Activated CD4-positive, alpha-beta memory T cell treated with anti-CD3 and anti-CD28 coated beads for 36 hours (primary cell): ENCODE measurements at regions not wholly inside any gene's neighbourhood (a gene's known extent, or its start where the extent isn't known, plus 50 kb on each side); places are given as distances from the start of the nearest gene placed in this dataset.

Experiments used
- CTCF ChIA-PET: fragments of 350-600 bp; sonication (Branson Sonifier 250); formaldehyde crosslinking; loops from one replicate; lab custom pipeline; 2021; ENCODE audit warnings: antibody characterized with exemption, inconsistent platforms; lab: Charles Lee
- POLR2A ChIA-PET: fragments of 350-600 bp; sonication (Branson Sonifier 250); formaldehyde crosslinking; loops from one replicate; lab custom pipeline; 2021; ENCODE audit warnings: antibody characterized with exemption; lab: Charles Lee
- DNase-seq: peaks from one replicate; pipeline ENCODE4 v3.0.0-alpha.2; 2020
- H3K27ac Mint-ChIP-seq: one replicate; pipeline ENCODE4 v1.8.0; 2021; ENCODE audit warnings: mixed read lengths
- H3K27me3 Mint-ChIP-seq: one replicate; pipeline ENCODE4 v1.8.0; 2021; ENCODE audit warnings: mixed read lengths
- H3K36me3 Mint-ChIP-seq: one replicate; pipeline ENCODE4 v1.8.0; 2021; ENCODE audit warnings: mixed read lengths
- H3K4me1 Mint-ChIP-seq: one replicate; pipeline ENCODE4 v1.8.0; 2021; ENCODE audit warnings: low read depth, mixed read lengths
- H3K4me3 Mint-ChIP-seq: one replicate; pipeline ENCODE4 v1.8.0; 2021; ENCODE audit warnings: mild to moderate bottlenecking, mixed read lengths
- H3K9me3 Mint-ChIP-seq: one replicate; pipeline ENCODE4 v1.8.0; 2021; ENCODE audit warnings: mixed read lengths
- intact Hi-C: fragments of 100-400 bp; cut with micrococcal nuclease; formaldehyde crosslinking; loops from one replicate; pipeline ENCODE4 v1.15.1; 2023

DNA sequence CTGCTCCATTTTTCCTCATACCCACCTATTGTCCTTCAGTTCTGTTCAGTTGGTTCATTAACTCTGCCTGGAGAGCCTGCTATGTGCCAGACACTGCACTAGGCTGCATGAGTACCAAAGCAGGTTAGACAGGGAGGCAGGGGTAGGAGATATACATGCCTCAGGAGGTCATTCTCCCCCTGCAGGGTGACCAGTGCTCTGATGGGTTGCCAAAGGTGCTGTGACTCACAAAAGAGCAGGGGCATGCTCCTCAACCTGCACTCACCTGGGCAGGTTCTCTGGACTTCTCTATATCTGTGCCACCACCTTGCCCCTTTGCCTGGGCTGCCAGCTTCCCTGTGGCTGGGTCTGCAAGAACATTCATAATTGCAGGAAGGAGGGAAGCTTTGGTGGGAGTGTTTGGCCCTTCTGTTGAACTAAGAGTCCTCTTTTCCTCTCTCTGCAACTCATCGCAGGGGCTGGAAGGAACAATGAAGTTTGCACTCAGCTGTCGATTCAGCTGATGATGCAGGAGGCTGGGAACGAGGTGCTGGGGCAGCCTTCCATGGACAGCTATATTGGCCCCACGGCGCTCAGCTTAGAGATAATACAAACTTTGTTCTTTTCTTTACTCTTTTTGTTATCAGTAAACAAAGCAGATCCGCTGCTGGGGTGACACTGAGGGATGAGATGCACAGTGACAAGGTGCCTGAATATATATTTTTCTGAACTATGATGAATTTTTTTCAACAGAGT, 356.4 kb upstream of the PLXNA2 start:
- H3K4me1 Mint-ChIP-seq, result peaks cover 7% of the 10 kb centered on the region
- H3K36me3 Mint-ChIP-seq, result no peaks in the 10 kb centered on the region
- intact Hi-C loops, result no loop called here
- ChIA-PET POLR2A (no interaction called here), CTCF (no interaction called here)
- H3K27me3 Mint-ChIP-seq, result peaks cover 10% of the 10 kb centered on the region
- H3K4me3 Mint-ChIP-seq, result no peak overlapping the region
- no peak for DNase-seq
- H3K9me3 Mint-ChIP-seq, result no peaks in the 10 kb centered on the region
- H3K27ac Mint-ChIP-seq, result no peak overlapping the region

DNA sequence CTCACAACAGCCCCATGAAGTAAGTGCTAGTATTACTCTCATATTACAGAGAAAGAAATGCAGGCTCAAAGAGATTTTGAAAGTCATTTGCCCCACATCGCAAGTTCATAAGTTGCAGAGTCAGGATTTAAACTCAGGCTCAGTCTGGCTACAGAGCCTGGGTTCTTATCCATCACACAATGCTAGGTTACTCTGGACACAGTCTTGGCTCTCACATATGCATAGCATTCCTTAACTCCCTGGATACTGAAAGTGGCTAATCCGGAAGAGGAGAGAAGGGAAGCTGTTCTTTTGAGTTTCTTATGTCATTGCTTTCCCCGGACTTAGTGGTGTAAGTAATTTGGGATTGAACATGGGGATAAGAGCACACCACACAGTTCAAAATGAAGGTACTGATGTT, 357.4 kb upstream of the PLXNA2 start:
- CTCF ChIA-PET, result no interaction called here

DNA sequence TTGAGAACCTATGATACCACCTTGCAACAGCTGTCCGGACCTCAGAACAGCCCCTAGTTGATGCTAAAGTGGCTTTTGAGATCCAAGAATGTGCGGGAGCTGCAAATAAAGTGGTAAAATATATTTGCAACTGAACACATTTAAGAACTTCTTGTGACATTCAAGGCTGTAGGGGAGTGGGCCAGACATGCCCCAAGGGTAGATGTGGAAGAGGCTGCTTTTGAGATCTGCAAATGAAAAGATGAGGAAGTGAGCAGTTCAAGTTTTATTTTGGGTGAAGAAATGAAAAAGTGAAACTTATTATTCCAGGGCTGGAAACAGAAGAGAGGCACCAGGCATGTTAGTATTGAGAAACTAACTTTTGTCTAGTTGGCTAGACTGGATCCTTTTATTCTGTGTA, 359.5 kb upstream of the PLXNA2 start:
- Mint-ChIP-seq H3K27ac (no peak overlapping the region), H3K27me3 (peaks cover 7% of the 10 kb centered on the region), H3K4me1 (peaks cover 7% of the 10 kb centered on the region), H3K4me3 (no peak overlapping the region), H3K9me3 (no peaks in the 10 kb centered on the region), H3K36me3 (no peaks in the 10 kb centered on the region)
- CTCF ChIA-PET, result no interaction called here
- DNase-seq, result no peak
- POLR2A ChIA-PET, result no interaction called here
- intact Hi-C loops, result no loop called here

More for the DNA sequence above, 357.4 kb upstream of the PLXNA2 start:
- intact Hi-C loops, result no loop called here
- Mint-ChIP-seq H3K36me3 (no peaks in the 10 kb centered on the region), H3K27me3 (peaks cover 10% of the 10 kb centered on the region), H3K4me1 (peaks cover 7% of the 10 kb centered on the region), H3K27ac (no peak overlapping the region), H3K4me3 (no peak overlapping the region), H3K9me3 (no peaks in the 10 kb centered on the region)
- no peak for DNase-seq
- POLR2A ChIA-PET, result no interaction called here

DNA sequence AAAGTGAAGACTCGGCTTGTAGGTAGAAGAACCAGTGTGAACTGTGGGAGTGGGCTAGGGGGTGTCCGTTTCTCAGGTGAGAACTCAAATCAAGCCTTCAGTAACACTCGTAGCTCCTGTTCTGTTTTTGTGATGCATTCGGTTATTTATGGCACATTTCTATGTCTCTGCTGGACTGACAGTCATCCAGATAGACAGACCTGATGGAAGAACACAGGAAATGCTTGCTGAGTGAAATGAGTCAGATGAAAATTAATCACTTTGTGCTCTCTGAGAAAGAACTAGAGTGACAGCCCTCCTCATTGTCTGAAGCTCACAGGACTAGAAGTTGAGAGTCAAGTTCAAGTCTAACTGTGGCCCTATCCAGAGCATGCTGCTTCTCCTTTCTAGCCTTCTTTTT, 360.1 kb upstream of the PLXNA2 start:
- CTCF ChIA-PET, result no interaction called here
- peaks cover 7% of the 10 kb centered on the region for H3K4me1 Mint-ChIP-seq
- H3K27ac Mint-ChIP-seq, result no peak overlapping the region
- peak; percentile 17 for DNase-seq
- H3K9me3 Mint-ChIP-seq, result no peaks in the 10 kb centered on the region
- H3K4me3 Mint-ChIP-seq, result no peak overlapping the region
- POLR2A ChIA-PET, result no interaction called here
- peaks cover 7% of the 10 kb centered on the region for H3K27me3 Mint-ChIP-seq
- no peaks in the 10 kb centered on the region for H3K36me3 Mint-ChIP-seq
- intact Hi-C loops, result no loop called here

DNA sequence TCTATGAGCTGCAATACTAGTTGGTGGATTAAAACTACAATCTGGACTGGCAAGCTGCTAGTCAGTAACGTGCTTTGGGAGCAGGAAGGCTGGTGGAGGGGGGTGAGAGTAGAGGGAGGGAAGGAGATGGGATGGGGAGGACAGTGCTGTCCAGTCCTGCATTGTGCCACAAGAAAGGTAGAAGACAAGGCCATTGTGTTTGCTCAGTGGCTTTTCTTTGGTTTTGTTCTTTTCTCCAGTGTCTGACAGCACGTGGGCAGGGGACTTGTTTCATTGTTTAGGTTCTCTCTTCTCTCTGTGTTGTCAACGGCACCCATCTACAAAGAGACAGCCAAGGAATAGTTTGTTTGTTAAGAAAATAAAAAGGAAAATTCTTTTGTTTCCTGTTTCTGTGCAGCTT, 362.8 kb upstream of the PLXNA2 start:
- intact Hi-C loops, result no loop called here
- Mint-ChIP-seq H3K4me1 (peaks cover 7% of the 10 kb centered on the region), H3K36me3 (no peaks in the 10 kb centered on the region), H3K27me3 (peaks cover 7% of the 10 kb centered on the region), H3K27ac (no peak overlapping the region), H3K9me3 (no peaks in the 10 kb centered on the region), H3K4me3 (no peak overlapping the region)
- no peak for DNase-seq
- ChIA-PET POLR2A (no interaction called here), CTCF (no interaction called here)

DNA sequence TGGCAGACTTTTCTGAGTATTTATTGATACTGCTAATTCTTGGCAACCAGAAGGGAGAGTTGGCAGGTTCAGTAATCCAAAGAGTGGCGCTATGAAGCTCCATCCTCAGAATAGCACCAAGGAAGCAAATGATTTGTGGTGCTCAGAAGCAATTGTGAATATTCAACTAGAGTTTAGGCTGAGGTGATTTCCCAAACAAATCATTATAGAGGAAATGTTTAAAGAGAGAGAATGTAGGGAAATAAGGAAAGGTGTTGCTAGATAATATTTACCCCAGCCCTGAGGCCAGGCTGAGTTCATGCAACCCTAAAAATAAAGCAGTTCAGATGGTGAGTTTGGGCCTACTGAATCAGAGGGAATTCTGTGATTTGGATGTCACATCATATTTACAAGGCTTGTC, 363.4 kb upstream of the PLXNA2 start:
- ChIA-PET CTCF (no interaction called here), POLR2A (no interaction called here)
- no peak for DNase-seq
- no peak overlapping the region for H3K27ac Mint-ChIP-seq
- intact Hi-C loops, result no loop called here
- no peaks in the 10 kb centered on the region for H3K36me3 Mint-ChIP-seq
- H3K4me3 Mint-ChIP-seq, result no peak overlapping the region
- peaks cover 7% of the 10 kb centered on the region for H3K4me1 Mint-ChIP-seq
- H3K27me3 Mint-ChIP-seq, result peaks cover 7% of the 10 kb centered on the region
- no peaks in the 10 kb centered on the region for H3K9me3 Mint-ChIP-seq

DNA sequence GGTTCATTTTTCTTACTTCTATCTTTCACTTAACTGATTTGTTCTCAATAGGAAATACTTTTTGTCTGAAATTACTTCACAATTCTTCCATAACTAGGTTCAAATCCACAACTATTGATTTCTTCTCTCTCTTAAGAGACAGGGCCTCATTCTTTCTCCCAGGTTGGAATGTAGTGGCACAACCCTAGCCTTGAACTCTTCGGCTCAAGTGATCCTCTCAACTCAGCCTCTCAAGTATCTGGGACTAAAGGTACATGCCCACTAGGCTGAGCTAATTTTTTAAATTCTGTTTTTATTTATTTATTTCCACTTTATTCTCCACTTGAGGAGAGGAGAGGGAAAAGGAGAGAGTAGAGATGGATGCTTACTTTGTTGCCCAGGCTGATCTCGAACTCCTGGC, 370.4 kb upstream of the PLXNA2 start:
- ChIA-PET CTCF (no interaction called here), POLR2A (no interaction called here)
- DNase-seq, result no peak
- intact Hi-C loops, result no loop called here
- peaks cover 10% of the 10 kb centered on the region for H3K27me3 Mint-ChIP-seq
- peaks cover 7% of the 10 kb centered on the region for H3K9me3 Mint-ChIP-seq
- no peak overlapping the region for H3K27ac Mint-ChIP-seq
- H3K4me1 Mint-ChIP-seq, result no peaks in the 10 kb centered on the region
- no peak overlapping the region for H3K4me3 Mint-ChIP-seq
- no peaks in the 10 kb centered on the region for H3K36me3 Mint-ChIP-seq

DNA sequence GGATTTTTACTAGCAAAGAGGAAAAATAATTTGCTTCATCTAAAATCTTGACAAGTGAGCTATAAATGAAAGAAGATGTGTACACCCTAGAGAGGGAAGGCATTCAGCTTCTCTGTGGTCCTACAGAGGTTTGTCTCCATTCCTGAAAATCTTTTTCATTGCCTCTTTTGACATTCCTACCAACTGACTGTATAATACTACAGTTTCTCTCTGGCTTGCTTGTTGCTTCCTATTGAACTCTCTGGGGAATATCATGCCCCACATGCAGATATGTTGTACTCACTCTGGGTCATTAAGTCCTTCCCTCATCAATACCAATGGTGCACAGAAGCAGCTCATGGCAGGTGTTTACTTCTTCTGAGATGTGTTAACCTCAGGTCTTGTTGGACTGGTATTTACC, 371.2 kb upstream of the PLXNA2 start:
- H3K4me1 Mint-ChIP-seq, result no peaks in the 10 kb centered on the region
- H3K9me3 Mint-ChIP-seq, result peaks cover 14% of the 10 kb centered on the region
- no peak for DNase-seq
- no peaks in the 10 kb centered on the region for H3K36me3 Mint-ChIP-seq
- no peak overlapping the region for H3K4me3 Mint-ChIP-seq
- H3K27ac Mint-ChIP-seq, result no peak overlapping the region
- intact Hi-C loops, result no loop called here
- H3K27me3 Mint-ChIP-seq, result peaks cover 10% of the 10 kb centered on the region
- ChIA-PET CTCF (no interaction called here), POLR2A (no interaction called here)

DNA sequence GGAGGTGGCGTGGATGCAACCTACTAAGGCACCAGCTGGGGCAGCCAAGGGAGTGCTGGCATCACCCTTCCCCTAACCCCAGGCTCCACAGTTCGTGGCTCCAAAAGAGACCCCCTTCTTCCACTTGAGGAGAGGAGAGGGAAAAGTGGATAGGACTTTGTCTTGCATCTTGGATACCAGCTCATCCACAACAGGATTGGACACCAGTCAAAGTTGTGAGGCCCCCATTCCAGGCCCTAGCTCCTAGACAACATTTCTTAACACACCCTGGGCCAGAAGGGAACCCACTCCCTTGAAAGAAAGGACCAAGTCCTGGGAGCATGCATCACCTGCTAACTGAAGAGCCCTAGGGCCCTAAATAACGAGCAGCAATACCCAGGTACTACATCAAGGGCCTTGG, 372.6 kb upstream of the PLXNA2 start:
- peaks cover 10% of the 10 kb centered on the region for H3K27me3 Mint-ChIP-seq
- CTCF ChIA-PET, result no interaction called here
- DNase-seq, result no peak

DNA sequence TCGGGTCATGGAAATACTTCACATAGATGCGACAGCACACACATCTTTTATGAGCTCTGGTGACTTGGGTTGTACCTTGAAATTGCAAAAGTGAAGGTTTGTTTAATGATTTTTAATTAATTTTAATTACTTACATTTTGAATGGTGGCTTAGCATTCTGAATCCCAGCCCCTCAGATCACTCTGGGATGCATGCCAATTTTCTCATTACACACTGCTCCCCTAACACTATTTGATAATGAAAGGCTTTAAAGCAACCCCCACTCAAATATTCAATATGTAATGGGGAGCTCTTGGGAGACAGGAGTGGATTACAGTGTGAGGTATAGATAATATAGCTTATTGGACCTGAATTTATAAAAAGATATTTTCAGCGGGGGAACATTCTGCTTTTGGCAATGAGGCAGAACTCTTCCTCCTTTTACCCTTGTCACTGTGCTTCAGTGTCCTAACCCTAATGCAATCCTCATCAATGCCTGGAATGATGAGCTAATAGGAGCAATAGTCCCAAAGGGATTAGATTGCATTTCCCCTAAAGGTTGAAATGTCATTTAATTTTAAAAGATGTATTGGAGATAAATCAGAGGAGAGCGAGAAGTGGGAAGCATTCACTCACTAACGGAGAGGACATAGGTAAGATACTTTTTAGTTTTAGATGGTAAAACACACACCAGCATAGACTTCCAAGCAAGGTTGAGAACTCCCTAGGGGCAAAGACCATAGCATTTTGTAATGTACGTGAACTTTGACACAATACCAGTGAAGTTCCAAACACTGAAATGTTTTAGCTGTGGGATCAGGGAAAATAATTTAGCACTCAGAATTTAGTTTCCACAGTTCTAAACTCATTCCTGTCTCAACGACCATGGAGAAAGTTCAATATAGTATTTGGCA, 384.1 kb upstream of the PLXNA2 start:
- no peaks in the 10 kb centered on the region for H3K4me1 Mint-ChIP-seq
- no peaks in the 10 kb centered on the region for H3K9me3 Mint-ChIP-seq
- H3K27ac Mint-ChIP-seq, result no peak overlapping the region

More for the DNA sequence above, 372.6 kb upstream of the PLXNA2 start:
- H3K36me3 Mint-ChIP-seq, result no peaks in the 10 kb centered on the region
- no peaks in the 10 kb centered on the region for H3K4me1 Mint-ChIP-seq
- no peak overlapping the region for H3K27ac Mint-ChIP-seq
- intact Hi-C loops, result no loop called here
- H3K4me3 Mint-ChIP-seq, result no peak overlapping the region
- peaks cover 23% of the 10 kb centered on the region for H3K9me3 Mint-ChIP-seq
- POLR2A ChIA-PET, result no interaction called here

DNA sequence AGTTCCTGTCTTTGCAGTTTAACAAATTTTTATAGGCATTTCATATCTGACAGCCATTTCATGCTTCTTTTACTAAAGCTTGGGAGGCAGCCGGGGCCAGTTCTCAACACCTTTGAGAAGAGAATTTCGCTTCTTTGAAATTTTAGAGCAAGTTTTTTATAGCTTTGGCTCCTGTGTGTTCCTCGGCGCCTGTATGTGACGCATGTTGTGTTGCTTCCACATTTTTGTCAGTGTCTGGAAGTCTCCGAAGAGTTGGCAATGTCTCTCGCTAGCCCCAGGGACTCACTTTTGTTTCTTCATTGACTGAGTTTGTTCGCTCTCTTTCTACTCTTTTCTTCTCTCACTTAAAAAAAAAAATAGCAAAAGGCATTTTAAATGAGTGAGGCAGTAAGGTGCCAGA, 386.9 kb upstream of the PLXNA2 start:
- H3K27me3 Mint-ChIP-seq, result peaks cover 1% of the 10 kb centered on the region
- ChIA-PET POLR2A (no interaction called here), CTCF (no interaction called here)
- H3K27ac Mint-ChIP-seq, result no peak overlapping the region
- H3K4me1 Mint-ChIP-seq, result no peaks in the 10 kb centered on the region
- no peak for DNase-seq
- no peak overlapping the region for H3K4me3 Mint-ChIP-seq
- intact Hi-C loops, result no loop called here
- no peaks in the 10 kb centered on the region for H3K36me3 Mint-ChIP-seq
- H3K9me3 Mint-ChIP-seq, result no peaks in the 10 kb centered on the region

More for the DNA sequence above, 384.1 kb upstream of the PLXNA2 start:
- DNase-seq, result no peak
- peaks cover 1% of the 10 kb centered on the region for H3K27me3 Mint-ChIP-seq
- ChIA-PET POLR2A (no interaction called here), CTCF (no interaction called here)
- intact Hi-C loops, result no loop called here
- H3K36me3 Mint-ChIP-seq, result no peaks in the 10 kb centered on the region
- H3K4me3 Mint-ChIP-seq, result no peak overlapping the region

DNA sequence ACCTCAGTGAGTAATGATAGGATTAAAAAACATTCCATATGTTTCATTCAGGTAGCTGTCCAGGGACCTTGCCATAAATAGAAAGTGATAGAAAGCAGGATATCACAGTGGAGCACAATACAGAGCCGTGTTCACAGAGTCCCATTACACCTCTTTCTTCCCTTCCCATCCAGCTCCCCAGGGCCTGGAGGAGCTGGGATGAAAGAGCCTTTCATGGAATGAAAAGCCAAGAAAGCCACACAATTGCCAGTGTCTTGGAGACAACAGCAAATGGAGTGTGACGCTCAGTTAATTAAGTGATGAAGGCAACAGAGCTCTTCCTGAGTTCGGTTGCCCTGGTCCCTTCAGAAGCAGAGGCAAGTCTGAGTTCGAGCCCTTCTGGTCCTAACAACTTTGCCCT, 387.3 kb upstream of the PLXNA2 start:
- CTCF ChIA-PET, result no interaction called here
- Mint-ChIP-seq H3K27me3 (peaks cover 1% of the 10 kb centered on the region), H3K36me3 (no peaks in the 10 kb centered on the region), H3K27ac (no peak overlapping the region), H3K4me1 (no peaks in the 10 kb centered on the region), H3K4me3 (no peak overlapping the region), H3K9me3 (no peaks in the 10 kb centered on the region)
- POLR2A ChIA-PET, result no interaction called here
- intact Hi-C loops, result no loop called here
- DNase-seq, result no peak
